ENCODE measurements at regions not wholly inside any gene's neighbourhood (a gene's known extent, or its start where the extent isn't known, plus 50 kb on each side); places are given as distances from the start of the nearest gene placed in this dataset.

DNA sequence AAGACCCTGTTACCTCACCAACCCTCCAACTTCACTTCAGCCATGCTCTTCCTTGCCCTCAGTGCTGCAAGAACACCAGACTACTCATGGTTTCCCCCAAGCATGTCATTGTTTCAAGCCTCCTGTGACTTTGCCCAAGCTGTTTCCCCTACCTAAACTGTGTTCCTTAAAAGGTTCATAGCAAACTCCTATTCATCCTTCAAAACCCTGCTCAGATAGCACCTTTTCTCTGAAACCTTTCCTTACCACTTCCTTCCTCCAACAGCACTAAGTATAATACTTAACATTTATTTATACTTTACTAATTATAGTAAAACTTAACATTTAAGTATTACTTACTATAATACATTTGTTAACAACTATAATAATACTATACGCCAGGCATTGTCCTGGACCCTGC lies 136.2 kb downstream of the CCT6B start:
- no peak for DNase-seq

DNA sequence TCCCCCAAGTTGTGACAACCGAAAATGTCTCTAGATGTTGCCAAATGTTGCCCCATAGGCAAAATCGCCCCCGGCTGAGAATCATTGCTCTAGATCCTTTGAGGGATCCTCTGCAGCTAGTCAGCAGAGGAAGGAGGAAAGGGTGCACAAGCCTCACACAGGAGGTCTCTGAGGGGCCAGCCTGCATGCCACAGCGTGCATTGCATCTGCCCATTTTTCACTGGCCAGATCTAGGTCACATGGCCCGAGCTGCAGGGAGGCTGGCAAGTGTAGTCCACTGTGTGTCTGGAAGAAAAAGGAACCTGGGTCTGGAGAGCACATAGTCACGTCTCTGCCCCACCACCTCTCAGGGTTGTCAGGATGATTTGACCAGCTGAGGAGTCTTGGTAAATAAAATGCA lies 138.2 kb downstream of the CCT6B start:
- DNase-seq = no peak

DNA sequence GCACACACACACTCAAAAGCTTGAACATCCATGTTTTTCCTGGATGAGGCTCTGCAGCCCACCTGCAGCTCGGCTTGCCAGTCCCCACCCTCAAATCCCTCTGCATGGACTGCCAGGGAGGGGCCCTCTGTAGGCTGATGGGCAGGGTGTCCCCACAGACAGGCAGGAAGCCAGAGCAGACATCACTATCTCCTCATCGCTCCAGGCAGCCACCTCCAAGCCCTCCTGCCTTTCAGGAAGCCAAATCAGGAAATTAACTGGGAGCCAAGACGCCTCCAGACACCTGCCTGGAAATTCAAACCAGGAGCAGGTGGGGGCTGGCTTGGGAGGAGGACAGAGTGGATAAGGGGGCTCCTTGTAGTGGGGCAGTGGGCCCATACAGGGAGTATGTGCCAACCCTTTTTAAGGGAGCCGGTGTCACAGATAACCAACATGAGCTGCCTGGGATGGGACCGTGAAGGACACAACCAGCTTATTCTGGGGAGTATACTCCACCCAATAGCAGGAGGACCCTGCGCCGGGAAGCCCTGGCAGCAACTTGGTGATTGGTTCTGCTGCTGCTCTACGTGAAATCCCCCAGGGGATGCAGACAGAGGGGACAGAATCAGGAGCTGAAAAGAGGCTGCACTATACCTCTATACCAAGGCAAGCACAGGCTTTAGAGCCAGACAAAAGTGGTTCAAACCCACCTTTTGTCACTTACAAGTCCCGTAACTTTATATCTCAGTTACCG lies 139.1 kb downstream of the CCT6B start:
- no peak for DNase-seq

DNA sequence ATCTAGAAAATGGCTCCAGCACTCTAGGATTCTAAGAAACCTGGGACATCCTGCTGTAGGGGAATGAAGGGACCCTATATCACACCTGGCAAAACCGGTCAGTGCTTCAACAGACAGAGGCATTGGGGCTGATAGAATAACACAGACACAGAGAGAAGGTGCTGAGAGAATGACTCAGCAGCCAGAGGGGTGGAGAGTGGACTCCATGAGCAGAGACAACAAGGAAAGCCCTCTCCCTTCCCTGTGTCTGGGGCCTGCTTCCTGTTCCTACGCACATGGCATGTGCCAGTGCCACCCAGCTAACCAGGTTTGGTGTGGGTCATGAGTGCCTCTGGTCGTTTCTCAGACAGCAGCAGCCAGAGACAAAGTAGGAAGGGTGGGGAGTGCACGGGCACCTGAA lies 140.3 kb downstream of the CCT6B start:
- no peak for DNase-seq

- DNase-seq = no peak
These were observed 140.9 kb downstream of the CCT6B start for GRCh38 chr17:34820248-34820801.

GRCh38 chr17:34817252-34818035 lies 143.8 kb downstream of the CCT6B start:
- DNase-seq = no peak

GRCh38 chr17:34816848-34817247 lies 144.4 kb downstream of the CCT6B start:
- no peak for DNase-seq

DNA sequence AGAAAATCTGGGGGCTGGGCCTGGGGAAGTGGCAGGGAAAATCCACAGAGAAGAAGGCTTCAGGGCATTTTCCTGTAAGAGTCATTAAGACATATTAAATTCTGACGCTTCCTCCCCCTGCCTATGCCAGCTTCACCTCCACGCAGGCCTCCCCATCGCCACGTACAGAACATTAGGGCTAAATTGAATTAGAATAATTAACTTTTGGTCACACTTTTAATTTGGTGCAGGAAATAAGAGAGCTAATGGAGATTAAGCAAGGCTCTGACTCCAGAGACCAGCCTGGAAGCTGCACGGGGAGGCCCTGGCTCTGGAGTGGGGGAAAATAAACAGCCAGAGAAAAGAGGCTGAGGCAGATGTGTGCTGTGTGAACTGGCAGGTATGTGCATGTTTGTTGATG lies 148.0 kb downstream of the CCT6B start:
- no peak for DNase-seq

DNA sequence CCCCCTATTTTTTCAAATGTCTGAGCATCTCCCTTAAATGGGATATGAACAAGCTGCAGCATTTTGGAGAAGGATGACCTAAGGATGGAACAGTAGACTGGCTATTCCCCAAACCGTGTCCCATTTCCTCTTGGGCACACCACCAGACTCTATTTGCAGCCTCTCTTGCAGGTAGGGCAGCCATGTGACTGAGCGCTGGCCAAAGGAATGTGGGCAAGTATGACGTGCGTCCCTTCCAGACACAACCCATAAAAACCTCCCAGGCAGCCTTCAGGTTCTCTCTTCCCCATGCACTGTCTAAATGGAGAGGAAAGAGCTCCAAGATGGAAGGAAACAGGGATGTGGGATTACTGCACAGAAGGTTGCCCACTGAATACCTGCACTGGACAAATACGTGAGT lies 149.7 kb downstream of the CCT6B start:
- no peak for DNase-seq

- DNase-seq = peak; percentile 38
These were observed 160.6 kb downstream of the CCT6B start for GRCh38 chr17:34800661-34801060.

DNA sequence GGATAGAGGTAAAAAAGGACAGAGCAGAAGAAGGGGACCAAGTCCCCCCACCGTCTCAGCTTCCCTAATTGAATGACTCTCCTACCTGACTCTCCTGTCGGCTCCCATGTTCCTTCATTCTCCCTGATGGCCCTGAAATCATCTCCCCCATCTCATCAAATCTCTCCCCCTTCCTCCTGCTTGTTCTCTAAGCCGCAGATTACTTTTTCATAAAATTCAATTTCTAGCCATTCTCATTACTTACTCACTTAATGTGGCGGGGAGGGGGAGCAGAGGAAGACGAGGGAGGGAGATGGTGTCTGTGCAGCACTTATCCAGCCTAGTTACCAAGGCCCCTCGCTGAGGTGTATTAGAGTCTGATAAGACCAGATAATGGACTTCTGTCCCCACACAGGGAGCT lies 161.5 kb downstream of the CCT6B start:
- no peak for DNase-seq

DNA sequence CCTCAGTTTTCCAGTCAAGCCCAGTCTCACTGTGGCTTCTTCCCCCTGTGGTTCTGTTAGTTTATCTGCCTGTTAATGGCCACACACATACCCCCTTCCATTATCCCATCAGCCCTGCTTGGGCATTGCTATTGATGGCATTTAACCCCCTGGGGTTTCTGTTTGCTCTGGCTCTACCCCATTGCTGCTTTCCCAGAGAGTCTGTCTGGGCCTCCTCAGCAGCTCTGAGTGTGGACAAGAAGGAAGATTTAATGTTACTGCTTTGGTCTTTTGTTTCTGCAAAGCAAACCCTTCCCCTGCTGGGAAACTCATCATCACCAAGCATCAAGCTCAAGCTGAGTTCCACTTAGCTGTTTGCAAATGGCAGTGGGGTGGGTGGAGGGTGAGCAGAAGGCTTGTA lies 162.7 kb downstream of the CCT6B start:
- DNase-seq = no peak

- DNase-seq = peak; percentile 23
These were observed 163.5 kb downstream of the CCT6B start for GRCh38 chr17:34797720-34798119.

- DNase-seq = no peak
These were observed 167.9 kb downstream of the CCT6B start for GRCh38 chr17:34793231-34793908.

DNA sequence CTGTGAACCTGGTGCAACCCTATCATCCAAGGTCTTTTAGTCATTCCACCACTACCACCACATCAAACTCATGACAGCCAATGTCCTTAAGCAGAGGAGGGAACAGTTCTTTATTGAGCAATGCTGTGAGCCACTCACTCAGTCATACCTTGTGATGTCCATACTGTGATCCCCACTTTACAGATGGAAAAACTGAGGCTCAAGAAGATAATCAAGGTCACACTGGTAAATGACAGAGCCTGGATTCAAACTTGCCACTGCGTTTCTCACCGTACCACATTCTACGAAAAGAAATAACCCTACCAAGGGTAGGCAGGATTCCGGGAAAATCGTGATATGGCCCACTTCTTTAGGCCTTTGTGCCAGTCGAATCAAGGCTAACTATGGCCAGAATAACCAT lies 172.6 kb downstream of the CCT6B start:
- no peak for DNase-seq

DNA sequence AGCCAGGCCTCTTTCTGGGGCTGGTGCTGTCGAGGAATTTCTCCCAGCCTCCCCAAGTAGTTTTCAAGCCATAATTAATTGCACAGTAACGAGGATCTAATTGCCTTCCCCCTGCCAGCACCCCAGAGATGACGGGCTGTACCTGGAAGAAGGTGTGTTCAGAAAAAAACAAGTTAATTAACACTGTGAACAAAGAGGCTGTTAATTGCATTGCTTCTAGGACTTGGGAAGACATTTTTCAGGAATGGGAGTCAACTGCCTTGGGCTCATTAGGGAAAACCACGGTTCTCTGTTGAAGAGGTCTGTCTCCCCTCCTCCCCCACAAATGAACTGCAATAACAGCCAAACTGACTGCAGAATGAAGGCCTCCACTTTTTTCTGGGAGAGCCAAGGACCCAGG lies 176.7 kb downstream of the CCT6B start:
- no peak for DNase-seq

DNA sequence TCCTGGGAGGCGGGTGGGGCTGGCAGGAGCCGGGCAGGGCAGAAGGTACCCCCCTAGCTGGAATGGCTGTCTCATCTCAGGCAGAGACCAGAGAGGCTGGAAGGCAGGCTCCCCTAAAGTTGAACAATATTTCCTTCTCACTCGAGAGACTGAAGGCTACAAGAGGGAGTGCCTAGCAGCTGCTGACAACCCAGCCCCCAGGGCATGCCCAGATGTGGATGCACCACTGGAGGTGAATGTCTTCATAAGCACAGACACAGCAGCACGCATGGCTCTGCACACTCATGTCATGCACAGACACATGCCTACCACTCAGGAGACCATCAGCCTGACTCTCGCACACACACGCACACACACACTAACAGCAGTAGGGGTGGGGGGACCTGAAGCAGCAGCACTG lies 179.0 kb downstream of the CCT6B start:
- DNase-seq = no peak

GRCh38 chr17:34781571-34782108 lies 179.6 kb downstream of the CCT6B start:
- no peak for DNase-seq

DNA sequence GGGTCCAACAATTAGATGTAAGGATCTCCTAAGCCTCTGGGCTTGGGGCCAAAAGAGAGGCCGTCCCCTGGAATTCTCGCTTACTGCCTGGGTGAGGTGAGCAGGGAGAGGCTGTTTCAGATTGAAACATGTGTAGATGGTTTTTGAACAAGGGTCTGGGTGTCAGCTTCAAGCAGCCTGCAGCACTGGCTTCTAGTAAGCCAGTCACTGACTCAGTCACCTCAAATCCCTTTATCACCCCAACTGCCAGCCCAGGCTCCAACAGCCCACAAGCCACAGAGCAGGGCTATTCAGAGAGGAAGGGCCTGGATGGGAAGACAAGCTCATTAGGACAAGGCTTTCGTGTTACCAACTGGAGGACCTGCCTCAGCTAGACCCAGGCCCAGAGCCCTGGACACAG lies 180.2 kb downstream of the CCT6B start:
- no peak for DNase-seq

- no peak for DNase-seq
These were observed 180.8 kb downstream of the CCT6B start for GRCh38 chr17:34780438-34780837.

DNA sequence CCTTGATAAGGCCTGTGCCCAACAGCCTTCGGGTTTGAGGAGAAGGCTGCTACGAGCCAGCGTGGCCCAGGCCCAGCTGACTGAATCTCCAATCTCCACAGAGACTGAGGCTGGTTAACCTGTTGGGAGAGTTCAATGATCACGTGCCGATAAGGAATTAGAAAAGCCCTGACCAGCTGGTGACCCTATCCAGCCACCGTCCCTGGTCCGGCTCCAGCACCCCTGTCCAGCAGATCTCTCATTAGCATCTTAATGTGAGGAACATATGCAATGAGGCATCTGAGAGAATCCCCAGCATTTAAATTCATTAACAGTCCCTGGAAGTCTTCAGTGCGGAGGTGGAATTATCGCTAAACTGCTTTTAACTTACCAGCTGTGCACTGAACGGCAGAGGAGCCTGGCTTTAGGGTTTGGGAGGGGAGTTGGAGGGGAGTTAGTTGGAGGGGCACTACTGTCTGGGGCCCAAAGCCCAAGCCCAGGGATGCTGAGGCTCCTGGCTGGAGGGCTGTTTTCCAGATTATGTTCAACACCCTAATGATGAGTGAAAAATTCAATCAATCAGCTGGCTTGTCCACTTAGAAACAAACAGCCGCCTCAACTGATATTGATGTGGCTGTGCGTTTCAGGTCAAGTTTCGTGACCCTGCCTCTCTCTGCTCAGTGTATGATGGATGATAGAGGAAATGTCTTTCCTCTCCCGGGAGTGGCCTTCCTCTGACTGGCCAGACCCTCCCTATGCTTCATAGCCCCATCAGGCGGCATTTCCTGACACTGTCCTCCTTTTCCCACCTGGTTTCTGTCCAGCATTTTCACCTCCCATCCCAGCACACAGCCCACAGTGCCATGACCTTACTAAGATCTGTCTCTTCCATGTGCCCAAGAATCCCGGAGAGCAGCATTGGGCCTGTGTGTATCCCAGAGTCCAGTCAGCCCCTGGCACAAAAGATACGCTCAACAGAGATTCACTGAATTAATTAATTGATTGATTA lies 184.5 kb downstream of the CCT6B start:
- DNase-seq = no peak

DNA sequence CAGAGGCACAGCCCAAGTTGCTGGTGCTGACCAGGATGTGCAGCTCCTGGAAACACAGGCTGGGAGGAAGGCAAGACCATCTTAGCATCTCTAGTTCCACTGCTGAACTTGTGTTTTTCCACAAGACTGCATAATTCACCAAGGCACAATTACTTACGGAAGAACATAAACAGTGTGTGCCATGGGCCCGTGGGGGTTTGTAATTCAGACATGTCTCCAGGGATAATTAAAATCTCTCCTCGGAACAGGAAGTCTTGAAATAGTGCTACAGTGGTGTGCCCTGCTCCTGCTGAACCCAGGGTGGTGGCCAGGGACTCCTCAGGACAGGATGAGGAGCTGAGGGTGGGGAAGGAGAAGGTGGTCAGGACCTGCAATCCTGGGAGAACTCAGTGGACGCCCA lies 188.2 kb downstream of the CCT6B start:
- DNase-seq = no peak

All from hematopoietic multipotent progenitor cell treated with erythropoietin and hydrocortisone succinate and interleukin-3 and kit ligand, for 8 days (in vitro differentiated cells).